SK-N-SH (cell line): ENCODE measurements at regions not wholly inside any gene's neighbourhood (a gene's known extent, or its start where the extent isn't known, plus 50 kb on each side); places are given as distances from the start of the nearest gene placed in this dataset.

Experiments used
- CTCF ChIA-PET: fragments of 300-600, 350-600 bp; formaldehyde crosslinking; extraction: SDS; loops from one replicate; lab custom pipeline; 2021; lab: Yijun Ruan, JAX
- POLR2A ChIA-PET: fragments of 350-600 bp; sonication (Branson Sonifier 250); formaldehyde crosslinking; extraction: SDS; loops from one replicate; lab custom pipeline; 2020; ENCODE audit warnings: antibody characterized with exemption, inconsistent platforms; lab: Yijun Ruan, JAX
- DNase-seq: peaks from one replicate; pipeline ENCODE4 v3.0.0; 2012
- H2AFZ ChIP-seq: fragments of 200-600 bp; sonication (generic); 2 replicates; pipeline ENCODE4 v1.8.1; 2016; ENCODE audit warnings: antibody characterized with exemption, mild to moderate bottlenecking, low read depth
- H3F3A ChIP-seq: fragments of 200-600 bp; sonication (generic); replicated peaks from 2 replicates; pipeline ENCODE3; 2016; ENCODE audit warnings: antibody characterized with exemption, mild to moderate bottlenecking; ENCODE audit not compliant: insufficient read depth
- H3K27ac ChIP-seq, 2 experiments: fragments of 200-500 bp in 1 of 2; fragments of 200-600 bp in 1 of 2; sonication (Bioruptor generic) in 1 of 2; sonication (generic), shearing (Covaris generic) in 1 of 2; 2 replicates each; pipeline versions ENCODE4 v1.5.1 to v1.6.1; 2014 to 2016; ENCODE audit warnings: low read depth in 2 of 2, inconsistent platforms in 1 of 2, low read length in 1 of 2, mild to moderate bottlenecking in 1 of 2, mixed read lengths in 1 of 2
- H3K27me3 ChIP-seq: fragments of 200-600 bp; sonication (generic), shearing (Covaris generic); 2 replicates; pipeline ENCODE4 v1.6.1; 2016; ENCODE audit warnings: mixed run types; ENCODE audit not compliant: insufficient read depth
- H3K36me3 ChIP-seq, 2 experiments: fragments of 200-500 bp in 1 of 2; fragments of 200-600 bp in 1 of 2; sonication (Bioruptor generic) in 1 of 2; sonication (generic) in 1 of 2; replicated peaks in 1 of 2; 2 replicates each; pipeline versions ENCODE3 to v1.5.1; 2014 to 2016; ENCODE audit warnings: low read length in 1 of 2, mild to moderate bottlenecking in 1 of 2; ENCODE audit not compliant: insufficient read depth in 2 of 2, control insufficient read depth in 1 of 2
- H3K4me1 ChIP-seq, 2 experiments: fragments of 200-500 bp in 1 of 2; fragments of 200-600 bp in 1 of 2; sonication (Bioruptor generic) in 1 of 2; sonication (generic), shearing (Covaris generic) in 1 of 2; 2 replicates each; pipeline versions ENCODE4 v1.5.1 to v1.6.1; 2014 to 2016; ENCODE audit warnings: low read depth in 1 of 2, low read length in 1 of 2, mixed run types in 1 of 2; ENCODE audit not compliant: insufficient read depth in 2 of 2, control insufficient read depth in 1 of 2
- H3K4me2 ChIP-seq: fragments of 200-600 bp; sonication (generic), shearing (Covaris generic); 2 replicates; pipeline ENCODE4 v1.6.1; 2017; ENCODE audit warnings: mixed run types
- H3K4me3 ChIP-seq, 2 experiments: fragments of 200-500 bp in 1 of 2; fragments of 200-600 bp in 1 of 2; sonication (Bioruptor generic) in 1 of 2; sonication (generic), shearing (Covaris generic) in 1 of 2; 2 replicates each; pipeline versions ENCODE4 v1.5.1 to v1.8.1; 2014 to 2016; ENCODE audit warnings: low read depth in 2 of 2, inconsistent platforms in 1 of 2, low read length in 1 of 2, mild to moderate bottlenecking in 1 of 2, mixed read lengths in 1 of 2, moderate library complexity in 1 of 2
- H3K79me2 ChIP-seq: fragments of 200-600 bp; sonication (generic); 2 replicates; pipeline ENCODE4 v1.8.1; 2017; ENCODE audit warnings: mild to moderate bottlenecking; ENCODE audit not compliant: insufficient read depth
- H3K9ac ChIP-seq: fragments of 200-600 bp; sonication (generic); 2 replicates; pipeline ENCODE4 v1.6.1; 2017; ENCODE audit warnings: mixed run types
- H3K9me2 ChIP-seq: fragments of 200-600 bp; sonication (generic); 2 replicates; pipeline ENCODE4 v1.6.1; 2017; ENCODE audit warnings: mixed run types
- H3K9me3 ChIP-seq: fragments of 200-600 bp; sonication (generic); 2 replicates; pipeline ENCODE4 v1.6.1; 2017; ENCODE audit warnings: mixed run types, mild to moderate bottlenecking, moderate library complexity
- H4K20me1 ChIP-seq: fragments of 200-600 bp; sonication (generic); 2 replicates; pipeline ENCODE4 v1.6.1; 2017; ENCODE audit warnings: mild to moderate bottlenecking, mixed run types; ENCODE audit not compliant: insufficient read depth
- CHD2 ChIP-seq: fragments of 150-350 bp; IDR thresholded peaks from 2 replicates; pipeline ENCODE4 v1.6.1; 2018; ENCODE audit warnings: low read length; ENCODE audit not compliant: partially characterized antibody
- ELF1 ChIP-seq: IDR thresholded peaks from 2 replicates; pipeline ENCODE4 v1.4.0; 2012
- FOSL2 ChIP-seq: IDR thresholded peaks from 2 replicates; pipeline ENCODE4 v1.4.0; 2012; ENCODE audit warnings: low read depth, mild to moderate bottlenecking, moderate library complexity, borderline replicate concordance
- FOXJ3 ChIP-seq: sonication (generic); formaldehyde crosslinking; IDR thresholded peaks from 2 replicates; pipeline ENCODE4 v1.5.1; 2020; ENCODE audit warnings: mild to moderate bottlenecking, missing genetic modification reagents
- GABPA ChIP-seq: IDR thresholded peaks from 2 replicates; pipeline ENCODE4 v1.4.0; 2012; ENCODE audit warnings: low read depth, mild to moderate bottlenecking
- GATA2 ChIP-seq: sonication (generic); formaldehyde crosslinking; IDR thresholded peaks from 2 replicates; pipeline ENCODE4 v1.5.0; 2020; ENCODE audit warnings: mild to moderate bottlenecking, missing genetic modification reagents
- JUND ChIP-seq: IDR thresholded peaks from 2 replicates; pipeline ENCODE4 v1.4.0; 2012
- MXI1 ChIP-seq: IDR thresholded peaks from 2 replicates; pipeline ENCODE4 v1.6.1; 2012; ENCODE audit warnings: mild to moderate bottlenecking, low read depth, low read length, improper control_type of control experiment
- NRF1 ChIP-seq: IDR thresholded peaks from 2 replicates; pipeline ENCODE4 v1.6.1; 2012; ENCODE audit warnings: low read depth, mild to moderate bottlenecking, low read length
- RAD21 ChIP-seq: IDR thresholded peaks from 2 replicates; pipeline ENCODE4 v1.6.1; 2012; ENCODE audit warnings: mild to moderate bottlenecking, low read length
- RCOR1 ChIP-seq: fragments of 150-350 bp; IDR thresholded peaks from 2 replicates; pipeline ENCODE4 v1.6.1; 2017; ENCODE audit warnings: antibody characterized with exemption, low read length
- RXRA ChIP-seq: IDR thresholded peaks from 2 replicates; pipeline ENCODE4 v1.4.0; 2012; ENCODE audit warnings: low read depth, mild to moderate bottlenecking, borderline replicate concordance
- SIN3A ChIP-seq: IDR thresholded peaks from 2 replicates; pipeline ENCODE4 v1.6.1; 2012; ENCODE audit warnings: low read depth, mild to moderate bottlenecking, low read length, moderate library complexity, borderline replicate concordance
- TAF1 ChIP-seq: IDR thresholded peaks from 2 replicates; pipeline ENCODE4 v1.6.1; 2012; ENCODE audit warnings: low read depth, mild to moderate bottlenecking, low read length, moderate library complexity, borderline replicate concordance
- TEAD4 ChIP-seq: IDR thresholded peaks from 2 replicates; pipeline ENCODE4 v1.4.0; 2012; ENCODE audit warnings: mild to moderate bottlenecking, borderline replicate concordance; ENCODE audit not compliant: insufficient read depth
- YY1 ChIP-seq: IDR thresholded peaks from 2 replicates; pipeline ENCODE4 v1.4.0; 2012; ENCODE audit warnings: low read depth, mild to moderate bottlenecking
- WGBS: methylation state at CpG from one replicate; pipeline ENCODE4 v1.1.6; 2017; ENCODE audit warnings: low lambda C conversion rate; 5-methylcytosine and 5-hydroxymethylcytosine counted together
- TF ChIP-seq, protein P1 (sequence below): IDR thresholded peaks from 2 replicates; pipeline ENCODE4 v1.4.0; 2012; ENCODE audit warnings: low read depth, borderline replicate concordance
- TF ChIP-seq, protein P2 (sequence below): IDR thresholded peaks from 2 replicates; pipeline ENCODE4 v1.4.0; 2012; ENCODE audit warnings: low read depth, borderline replicate concordance
- TF ChIP-seq, protein P3 (sequence below): fragments of 200-600 bp; sonication (generic); IDR thresholded peaks from 2 replicates; pipeline ENCODE4 v1.6.1; 2017; ENCODE audit warnings: antibody characterized with exemption, mild to moderate bottlenecking, moderate library complexity

DNA sequence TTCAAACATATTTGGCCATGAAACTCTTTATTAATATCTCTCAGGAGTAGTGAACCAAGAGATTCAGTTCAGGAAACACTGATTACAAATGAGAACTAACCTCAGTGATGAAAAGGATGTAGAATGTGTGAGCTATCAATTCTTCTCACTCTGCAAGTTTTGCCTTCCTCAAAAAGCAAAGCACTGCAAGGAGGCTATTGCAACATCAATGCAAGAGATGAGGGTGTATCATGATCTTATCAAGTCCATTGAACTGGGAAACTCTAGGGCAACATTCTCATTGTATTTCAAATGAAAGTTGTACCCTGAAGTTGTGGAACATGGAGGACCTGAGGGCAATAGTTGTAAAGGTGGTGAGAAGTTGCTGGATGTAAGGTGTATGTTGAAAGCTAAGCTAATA lies 56.4 kb upstream of the VEGFC start (continued):
- TF ChIP-seq MXI1, result no peak
- no peak for TF ChIP-seq TEAD4

DNA sequence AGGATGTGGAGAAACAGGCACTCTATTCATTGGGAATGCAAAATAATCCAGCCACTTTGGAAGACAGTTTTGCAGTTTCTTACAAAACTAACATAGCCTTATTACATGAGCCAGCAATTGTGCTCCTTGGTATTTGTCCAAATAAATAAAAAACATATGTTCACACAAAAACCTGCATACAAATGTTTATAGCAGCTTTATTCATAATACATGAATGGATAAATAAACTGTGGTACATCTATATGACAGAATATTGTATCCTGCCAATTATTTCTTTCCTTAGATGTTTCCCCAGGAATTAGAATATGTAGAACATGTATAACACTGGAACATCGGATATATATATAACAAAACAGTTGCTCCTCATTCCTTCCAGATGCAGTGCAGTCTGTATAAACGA lies 57.7 kb upstream of the VEGFC start:
- Histone ChIP-seq H3K4me3 (no peak overlapping the region), H3K4me1 (no peaks in the 10 kb centered on the region), H3K27ac (no peak overlapping the region), H3K9ac (no peak overlapping the region), H3K9me3 (peaks cover 19% of the 10 kb centered on the region), H2AFZ (no peak overlapping the region), H3K36me3 (peaks cover 0 to 8% of the 10 kb centered on the region in 2 experiments), H3K4me2 (no peak overlapping the region), H3F3A (peaks cover 10% of the 10 kb centered on the region), H3K79me2 (no peaks in the 10 kb centered on the region), H3K27me3 (no peaks in the 10 kb centered on the region), H3K9me2 (no peaks in the 10 kb centered on the region), H4K20me1 (no peaks in the 10 kb centered on the region)
- DNase-seq, result no peak
- ChIA-PET POLR2A (no interaction called here), CTCF (no interaction called here)
- WGBS, result 25% methylated on average over 2 of the region's 2 CpGs
- TF ChIP-seq RCOR1 (no peak), GATA2 (CRISPR knock-in tag) (no peak), FOSL2 (no peak), JUND (no peak), GABPA (no peak), RXRA (no peak), FOXJ3 (no peak), ELF1 (no peak), CHD2 (no peak), NRF1 (no peak), SIN3A (no peak), TAF1 (no peak), YY1 (no peak), RAD21 (no peak)
- TF ChIP-seq, protein P1, sequence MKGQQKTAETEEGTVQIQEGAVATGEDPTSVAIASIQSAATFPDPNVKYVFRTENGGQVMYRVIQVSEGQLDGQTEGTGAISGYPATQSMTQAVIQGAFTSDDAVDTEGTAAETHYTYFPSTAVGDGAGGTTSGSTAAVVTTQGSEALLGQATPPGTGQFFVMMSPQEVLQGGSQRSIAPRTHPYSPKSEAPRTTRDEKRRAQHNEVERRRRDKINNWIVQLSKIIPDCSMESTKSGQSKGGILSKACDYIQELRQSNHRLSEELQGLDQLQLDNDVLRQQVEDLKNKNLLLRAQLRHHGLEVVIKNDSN, result no peak
- TF ChIP-seq, protein P2, sequence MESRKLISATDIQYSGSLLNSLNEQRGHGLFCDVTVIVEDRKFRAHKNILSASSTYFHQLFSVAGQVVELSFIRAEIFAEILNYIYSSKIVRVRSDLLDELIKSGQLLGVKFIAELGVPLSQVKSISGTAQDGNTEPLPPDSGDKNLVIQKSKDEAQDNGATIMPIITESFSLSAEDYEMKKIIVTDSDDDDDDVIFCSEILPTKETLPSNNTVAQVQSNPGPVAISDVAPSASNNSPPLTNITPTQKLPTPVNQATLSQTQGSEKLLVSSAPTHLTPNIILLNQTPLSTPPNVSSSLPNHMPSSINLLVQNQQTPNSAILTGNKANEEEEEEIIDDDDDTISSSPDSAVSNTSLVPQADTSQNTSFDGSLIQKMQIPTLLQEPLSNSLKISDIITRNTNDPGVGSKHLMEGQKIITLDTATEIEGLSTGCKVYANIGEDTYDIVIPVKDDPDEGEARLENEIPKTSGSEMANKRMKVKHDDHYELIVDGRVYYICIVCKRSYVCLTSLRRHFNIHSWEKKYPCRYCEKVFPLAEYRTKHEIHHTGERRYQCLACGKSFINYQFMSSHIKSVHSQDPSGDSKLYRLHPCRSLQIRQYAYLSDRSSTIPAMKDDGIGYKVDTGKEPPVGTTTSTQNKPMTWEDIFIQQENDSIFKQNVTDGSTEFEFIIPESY, result no peak
- TF ChIP-seq, protein P3, sequence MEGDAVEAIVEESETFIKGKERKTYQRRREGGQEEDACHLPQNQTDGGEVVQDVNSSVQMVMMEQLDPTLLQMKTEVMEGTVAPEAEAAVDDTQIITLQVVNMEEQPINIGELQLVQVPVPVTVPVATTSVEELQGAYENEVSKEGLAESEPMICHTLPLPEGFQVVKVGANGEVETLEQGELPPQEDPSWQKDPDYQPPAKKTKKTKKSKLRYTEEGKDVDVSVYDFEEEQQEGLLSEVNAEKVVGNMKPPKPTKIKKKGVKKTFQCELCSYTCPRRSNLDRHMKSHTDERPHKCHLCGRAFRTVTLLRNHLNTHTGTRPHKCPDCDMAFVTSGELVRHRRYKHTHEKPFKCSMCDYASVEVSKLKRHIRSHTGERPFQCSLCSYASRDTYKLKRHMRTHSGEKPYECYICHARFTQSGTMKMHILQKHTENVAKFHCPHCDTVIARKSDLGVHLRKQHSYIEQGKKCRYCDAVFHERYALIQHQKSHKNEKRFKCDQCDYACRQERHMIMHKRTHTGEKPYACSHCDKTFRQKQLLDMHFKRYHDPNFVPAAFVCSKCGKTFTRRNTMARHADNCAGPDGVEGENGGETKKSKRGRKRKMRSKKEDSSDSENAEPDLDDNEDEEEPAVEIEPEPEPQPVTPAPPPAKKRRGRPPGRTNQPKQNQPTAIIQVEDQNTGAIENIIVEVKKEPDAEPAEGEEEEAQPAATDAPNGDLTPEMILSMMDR, result no peak
